HG03575 (cell line): ENCODE measurements at regions not wholly inside any gene's neighbourhood (a gene's known extent, or its start where the extent isn't known, plus 50 kb on each side); places are given as distances from the start of the nearest gene placed in this dataset.
"Not testable (repeated sequence)": the region's sequence is repeated elsewhere in the genome, so short reads cannot be mapped to it uniquely, and the experiment has no call there.

Experiments
- ATAC-seq: cut with Tn5 transposase; IDR thresholded peaks from one replicate; pipeline ENCODE4 v1.9.1; 2021; ENCODE audit not compliant: unreplicated experiment, insufficient number of reproducible peaks, low FRiP score; ENCODE audit errors: extremely low read depth

DNA sequence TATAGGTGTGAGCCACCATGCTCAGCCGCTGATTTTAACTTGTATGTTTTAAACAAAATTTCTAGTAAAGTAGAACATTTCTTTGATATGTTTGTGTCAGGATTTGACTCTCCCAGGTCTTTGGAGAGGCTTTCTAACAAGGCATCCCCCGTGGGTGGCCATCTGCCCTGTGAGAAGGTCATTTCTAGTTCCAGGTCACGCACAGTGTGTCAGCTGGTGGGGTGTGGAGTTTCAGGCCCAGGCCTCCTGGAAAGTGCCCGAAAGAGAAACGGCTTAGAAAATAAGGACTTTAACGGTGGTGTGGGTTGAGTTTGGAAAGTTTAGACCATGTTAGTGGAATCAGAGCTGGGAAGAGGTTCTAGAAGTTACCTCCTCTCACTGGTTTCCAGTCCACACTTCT is 61.0 kb downstream of the SPDYE17 start:
- ATAC-seq = not testable (repeated sequence)

- ATAC-seq = not testable (repeated sequence)
Observed at GRCh38 chr7:76969892-76970291, 62.3 kb downstream of the SPDYE17 start.

GRCh38 chr7:76965731-76966548 is 66.2 kb downstream of the SPDYE17 start:
- ATAC-seq = not testable (repeated sequence)

DNA sequence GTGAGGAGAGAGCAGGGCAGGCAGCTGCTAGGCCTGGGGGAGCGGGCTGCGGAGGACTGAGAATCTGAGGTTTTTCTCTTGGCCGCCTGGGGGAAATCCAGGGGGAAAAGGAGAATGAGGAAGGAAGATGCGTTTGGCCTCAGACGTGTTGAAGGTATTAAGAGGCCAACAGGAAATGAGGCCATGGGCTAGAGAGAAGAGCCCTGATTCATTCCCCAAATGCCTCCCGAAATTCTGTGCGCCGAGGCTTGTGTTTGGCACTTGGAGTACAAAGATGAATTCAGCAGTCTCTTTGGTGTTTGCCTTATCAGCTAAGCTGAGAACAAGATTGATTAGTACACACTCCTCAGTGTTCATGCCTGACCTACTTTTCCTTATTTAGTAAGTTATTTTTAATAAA is 68.1 kb downstream of the SPDYE17 start:
- not testable (repeated sequence) for ATAC-seq

DNA sequence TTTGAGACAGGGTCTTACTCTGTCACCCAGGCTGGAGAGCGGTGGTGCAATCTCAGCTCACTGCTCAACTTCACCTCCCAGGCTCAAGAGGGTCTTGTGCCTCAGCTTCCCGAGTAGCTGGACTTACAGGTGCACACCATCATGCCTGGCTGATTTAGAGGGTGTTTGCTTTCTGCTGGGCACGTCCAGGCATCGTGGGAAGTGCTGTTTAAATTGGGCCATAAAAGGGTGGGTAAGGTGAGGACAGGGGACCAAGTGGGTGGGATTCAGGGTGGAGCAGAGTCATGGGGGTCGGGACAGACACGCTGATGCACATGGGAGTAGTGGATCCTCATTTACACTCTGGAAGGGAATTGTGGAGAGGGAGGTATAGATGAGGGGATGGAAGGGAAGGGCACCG is 69.1 kb downstream of the SPDYE17 start:
- not testable (repeated sequence) for ATAC-seq

DNA sequence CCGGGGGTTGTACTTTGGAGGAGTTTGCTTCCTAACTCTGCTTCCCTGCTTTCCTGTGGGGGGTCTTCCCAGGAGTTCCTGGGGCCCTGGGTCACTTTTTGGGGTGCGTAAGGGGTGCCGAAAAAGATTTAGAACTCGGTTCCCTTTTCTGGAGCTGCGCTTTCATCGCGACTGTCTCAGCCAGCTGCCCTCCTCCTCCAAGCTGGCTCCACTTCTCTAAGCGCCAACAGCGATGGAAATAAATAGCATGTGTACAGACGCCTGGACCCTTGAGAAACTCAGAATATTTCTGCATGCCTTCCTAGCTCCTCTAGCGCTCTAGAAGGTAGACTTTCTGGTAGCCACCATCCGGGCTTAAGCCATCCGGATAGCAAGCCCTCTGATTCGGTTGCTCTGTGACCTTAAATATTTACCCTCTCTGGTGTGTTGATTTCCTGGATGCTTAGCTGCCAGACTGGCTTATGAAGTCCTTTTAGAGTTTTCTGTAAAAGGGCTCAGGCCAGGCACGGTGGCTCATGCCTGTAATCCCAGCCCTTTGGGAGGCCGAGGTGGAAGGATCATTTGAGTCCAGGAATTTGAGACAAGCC is 71.7 kb downstream of the SPDYE17 start:
- not testable (repeated sequence) for ATAC-seq

DNA sequence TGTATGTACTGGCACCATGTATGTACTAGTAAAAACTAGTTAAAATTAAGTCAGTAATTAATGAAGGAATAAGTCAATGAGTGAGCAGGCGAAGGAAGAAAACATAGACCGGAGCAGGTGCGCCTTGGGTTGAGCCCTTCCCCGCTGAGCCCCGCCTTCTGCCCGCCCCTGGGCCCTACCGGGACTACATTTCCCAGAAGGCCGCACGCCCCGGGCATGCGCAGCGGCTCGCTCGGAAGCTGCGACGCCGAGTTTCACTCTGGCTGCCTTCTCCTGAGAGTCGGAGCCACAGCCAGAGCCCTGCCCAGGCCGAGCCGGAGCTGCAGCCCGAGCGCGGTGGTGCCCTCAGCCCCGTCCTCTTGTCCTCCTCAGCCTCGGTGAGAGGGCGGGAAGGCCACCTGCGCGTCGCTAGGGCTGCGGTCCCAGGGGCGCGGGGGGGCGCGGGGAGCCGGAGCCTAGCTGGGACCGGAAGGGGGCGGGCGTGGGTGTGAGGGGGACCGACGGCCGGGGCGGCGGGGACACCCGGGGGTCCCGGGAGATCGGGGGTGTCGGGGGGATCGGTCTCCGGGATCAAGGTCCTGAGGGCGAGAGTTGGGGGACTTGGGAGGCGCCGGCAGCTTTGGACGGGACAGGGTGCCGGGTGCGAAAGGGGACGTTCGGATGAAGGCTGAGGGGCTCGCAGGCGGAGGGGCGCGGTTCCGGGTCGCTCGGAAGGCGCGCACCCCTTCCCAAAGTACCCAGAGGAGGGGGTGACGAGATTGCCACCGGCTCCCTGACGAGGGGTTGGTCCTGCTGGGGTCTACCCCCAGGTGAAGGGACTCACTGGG is 72.4 kb downstream of the SPDYE17 start:
- peak; percentile 82 for ATAC-seq

DNA sequence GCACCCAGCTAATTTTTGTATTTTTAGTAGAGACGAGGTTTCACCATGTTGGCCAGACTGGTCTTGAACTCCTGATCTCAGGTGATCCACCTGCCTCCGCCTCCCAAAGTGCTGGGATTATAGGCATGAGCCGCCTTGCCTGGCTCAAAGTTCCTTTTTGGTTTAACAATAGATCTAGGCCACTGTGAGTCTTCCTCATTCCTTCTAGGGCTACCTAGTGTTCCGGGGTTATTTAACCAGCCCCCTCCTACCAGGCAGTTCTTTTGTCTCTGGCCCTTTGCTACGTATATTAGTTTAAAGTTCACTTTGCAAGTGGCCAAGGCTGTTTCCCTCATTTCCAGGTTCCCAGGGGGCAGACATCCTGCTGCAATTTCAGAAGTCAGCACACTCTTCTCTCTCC is 75.6 kb downstream of the SPDYE17 start:
- not testable (repeated sequence) for ATAC-seq

DNA sequence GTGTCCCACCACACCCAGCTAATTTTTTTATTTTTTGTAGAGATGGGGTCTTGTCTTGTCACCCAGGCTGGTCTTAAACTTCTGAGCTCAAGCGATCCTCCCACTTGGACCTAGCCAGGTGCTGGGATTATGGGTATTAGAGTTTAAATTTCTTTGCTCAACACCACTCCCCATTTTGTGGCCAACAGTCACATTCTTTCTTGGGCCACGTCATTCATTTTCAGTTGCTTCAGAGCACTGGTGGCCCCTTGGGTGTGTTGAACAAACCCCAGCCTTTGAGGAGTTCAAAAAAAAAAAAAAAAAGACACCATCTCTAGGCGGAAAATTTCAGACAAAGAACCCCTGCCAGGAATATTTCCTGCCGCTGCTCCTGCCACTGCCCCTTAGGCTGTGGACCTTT is 77.0 kb downstream of the SPDYE17 start:
- not testable (repeated sequence) for ATAC-seq

- not testable (repeated sequence) for ATAC-seq
Observed at GRCh38 chr7:76944603-76945002, 87.6 kb downstream of the SPDYE17 start.

DNA sequence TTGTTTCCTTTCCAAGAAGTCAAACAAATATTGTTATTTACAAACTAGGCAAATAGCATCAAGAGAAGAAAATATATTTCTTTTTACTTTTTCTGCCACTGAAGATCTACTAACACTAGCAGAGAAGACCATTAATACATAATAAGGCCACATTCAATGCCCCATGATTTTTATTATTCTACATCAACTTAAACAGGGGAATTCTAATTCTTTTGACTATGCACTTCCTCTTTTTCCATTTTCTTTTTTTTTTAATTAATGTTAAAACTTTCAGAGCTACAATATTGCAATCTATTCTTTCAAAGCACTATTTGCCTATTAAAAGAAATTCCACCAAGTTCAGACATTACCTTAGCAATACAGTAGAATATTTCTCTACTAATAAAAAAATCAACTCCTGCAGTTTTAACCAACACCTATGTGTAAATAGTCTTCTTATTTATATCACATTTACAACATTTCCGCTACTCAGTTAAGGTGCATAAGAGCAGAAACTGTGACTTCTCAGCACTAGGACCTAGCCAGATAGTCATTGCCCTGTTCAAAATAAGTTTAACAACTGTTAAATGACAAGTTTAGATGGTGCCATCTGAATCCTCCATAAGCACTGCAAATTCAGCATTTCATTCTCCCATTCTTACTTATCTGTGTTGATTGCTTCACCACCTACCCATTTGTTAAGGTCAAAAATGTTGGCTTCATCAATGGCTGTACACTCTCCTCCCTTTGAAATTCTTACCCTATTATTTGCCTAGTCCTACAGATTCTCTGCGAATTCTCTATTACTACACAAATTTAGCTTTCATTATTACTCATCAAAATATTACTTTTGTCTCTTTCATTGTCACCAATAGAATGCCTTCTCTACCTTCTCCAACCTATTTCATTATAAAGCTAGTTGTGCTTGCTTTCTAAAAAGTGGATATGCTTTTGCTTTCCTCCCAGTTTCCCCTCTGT is 90.1 kb downstream of the SPDYE17 start:
- ATAC-seq = not testable (repeated sequence)

DNA sequence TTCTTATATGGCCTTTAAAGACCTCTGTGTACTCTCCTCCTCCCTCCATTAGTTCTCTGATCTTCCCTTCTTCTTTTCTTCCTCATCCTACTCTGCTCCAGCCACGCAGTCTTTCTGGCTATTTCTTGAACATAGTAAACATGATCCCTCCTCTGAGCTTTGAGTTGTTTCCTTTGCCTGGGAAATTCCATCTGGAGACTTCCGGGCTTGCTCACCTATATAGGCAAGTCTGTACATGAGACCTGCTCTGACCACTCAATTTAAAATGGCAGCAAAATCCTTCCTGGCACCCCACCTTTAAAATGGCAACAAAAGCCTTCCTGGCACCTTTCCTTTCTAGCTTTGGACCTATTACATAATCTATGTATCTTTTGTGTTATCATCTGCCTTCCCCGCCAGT is 94.4 kb downstream of the SPDYE17 start:
- ATAC-seq = not testable (repeated sequence)

- ATAC-seq = not testable (repeated sequence)
Observed at GRCh38 chr7:76937330-76937729, 94.8 kb downstream of the SPDYE17 start.

GRCh38 chr7:76936346-76936745 is 95.8 kb downstream of the SPDYE17 start:
- ATAC-seq = not testable (repeated sequence)

DNA sequence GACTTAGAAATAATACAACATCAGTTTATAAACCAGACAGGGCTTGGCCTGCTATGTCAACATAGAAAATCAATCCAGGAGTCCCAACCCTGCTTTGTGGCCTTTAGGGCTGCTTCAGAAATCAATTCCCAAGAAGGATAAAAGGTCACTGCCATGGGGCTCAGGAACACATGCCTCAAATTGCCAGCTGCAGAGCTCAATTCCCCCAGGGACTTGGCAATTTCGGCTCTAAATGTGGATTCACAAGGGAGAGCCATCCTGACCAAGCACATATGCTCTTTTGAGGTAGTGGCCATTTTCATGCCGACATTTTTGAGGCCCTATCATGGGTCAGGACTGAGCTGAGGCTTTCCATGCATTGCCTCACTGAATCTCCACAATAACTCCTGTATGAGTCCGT is 97.5 kb downstream of the SPDYE17 start:
- not testable (repeated sequence) for ATAC-seq

GRCh38 chr7:76932957-76933356 is 99.2 kb downstream of the SPDYE17 start:
- ATAC-seq = not testable (repeated sequence)

DNA sequence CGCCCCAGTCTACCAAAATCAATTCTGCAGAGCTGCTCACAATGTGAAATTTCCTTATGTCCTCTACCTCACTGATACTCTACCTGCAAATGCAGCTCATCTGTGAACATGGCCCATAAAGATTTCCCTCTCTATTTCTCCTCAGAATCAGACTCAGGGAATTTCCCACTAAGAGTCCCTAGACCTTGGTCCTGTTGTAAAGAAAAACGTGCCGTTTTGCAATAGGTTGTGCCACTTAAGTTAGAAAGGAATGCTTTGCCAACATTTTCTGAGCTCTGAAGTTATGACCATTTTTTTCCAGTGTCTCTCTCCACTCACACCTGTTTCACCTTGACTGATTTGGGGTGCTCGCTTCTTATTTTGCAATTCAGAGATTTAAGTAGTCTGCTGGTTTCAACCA is 100.7 kb downstream of the SPDYE17 start:
- ATAC-seq = not testable (repeated sequence)

DNA sequence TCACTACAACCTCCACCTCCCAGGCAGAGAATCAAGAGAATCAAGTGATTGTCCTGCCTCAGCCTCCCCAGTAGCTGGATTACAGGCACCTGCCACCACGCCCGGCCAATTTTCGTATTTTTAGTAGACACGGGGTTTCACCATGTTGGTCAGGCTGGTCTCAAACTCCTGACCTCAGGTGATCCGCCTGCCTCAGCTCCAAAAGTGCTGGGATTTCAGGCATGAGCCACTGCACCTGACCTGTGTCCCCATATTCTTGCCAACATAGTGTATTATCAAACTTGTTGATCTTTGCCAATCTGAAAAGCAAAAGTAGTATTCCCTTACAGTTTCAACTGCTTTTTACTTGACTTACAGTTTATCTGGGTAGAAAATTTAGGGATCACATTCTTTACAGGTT is 101.7 kb downstream of the SPDYE17 start:
- not testable (repeated sequence) for ATAC-seq
